ENCODE measurements at regions not wholly inside any gene's neighbourhood (a gene's known extent, or its start where the extent isn't known, plus 50 kb on each side); places are given as distances from the start of the nearest gene placed in this dataset.

DNA sequence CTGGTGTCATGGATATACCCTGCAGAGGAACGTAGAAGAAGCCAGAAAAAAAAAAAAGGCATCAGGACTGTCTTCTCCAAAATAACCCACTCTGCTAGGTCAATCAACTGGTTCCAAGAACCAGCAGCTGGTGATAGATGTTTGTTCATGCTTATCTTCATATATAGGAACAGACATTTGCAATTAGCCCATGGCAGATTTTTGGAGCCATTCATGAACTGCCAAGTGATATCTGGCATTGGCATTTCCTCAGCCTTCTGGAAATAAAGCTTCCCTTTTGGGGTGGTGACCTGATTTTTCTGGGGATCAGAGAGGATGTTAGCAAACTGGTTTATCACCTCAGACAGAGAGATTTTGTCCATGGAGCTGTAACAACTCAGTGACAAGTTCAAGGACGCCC is 234.9 kb downstream of the OSR1 start:
- TF ChIP-seq, protein P1, sequence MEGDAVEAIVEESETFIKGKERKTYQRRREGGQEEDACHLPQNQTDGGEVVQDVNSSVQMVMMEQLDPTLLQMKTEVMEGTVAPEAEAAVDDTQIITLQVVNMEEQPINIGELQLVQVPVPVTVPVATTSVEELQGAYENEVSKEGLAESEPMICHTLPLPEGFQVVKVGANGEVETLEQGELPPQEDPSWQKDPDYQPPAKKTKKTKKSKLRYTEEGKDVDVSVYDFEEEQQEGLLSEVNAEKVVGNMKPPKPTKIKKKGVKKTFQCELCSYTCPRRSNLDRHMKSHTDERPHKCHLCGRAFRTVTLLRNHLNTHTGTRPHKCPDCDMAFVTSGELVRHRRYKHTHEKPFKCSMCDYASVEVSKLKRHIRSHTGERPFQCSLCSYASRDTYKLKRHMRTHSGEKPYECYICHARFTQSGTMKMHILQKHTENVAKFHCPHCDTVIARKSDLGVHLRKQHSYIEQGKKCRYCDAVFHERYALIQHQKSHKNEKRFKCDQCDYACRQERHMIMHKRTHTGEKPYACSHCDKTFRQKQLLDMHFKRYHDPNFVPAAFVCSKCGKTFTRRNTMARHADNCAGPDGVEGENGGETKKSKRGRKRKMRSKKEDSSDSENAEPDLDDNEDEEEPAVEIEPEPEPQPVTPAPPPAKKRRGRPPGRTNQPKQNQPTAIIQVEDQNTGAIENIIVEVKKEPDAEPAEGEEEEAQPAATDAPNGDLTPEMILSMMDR (IDR thresholded peaks at IDR 0.05; ENCODE audit: low read depth, low read length): no peak
- TF ChIP-seq EZH2phosphoT487 (IDR thresholded peaks at IDR 0.05; ENCODE audit: low read depth): no peak
